ENCODE measurements at regions not wholly inside any gene's neighbourhood (a gene's known extent, or its start where the extent isn't known, plus 50 kb on each side); places are given as distances from the start of the nearest gene placed in this dataset.

- TF ChIP-seq CTCF (IDR thresholded peaks at IDR 0.05; ENCODE audit: unreplicated experiment) = no peak
- H3K36me3 Mint-ChIP-seq (ENCODE audit: low read depth, unreplicated experiment) = no peaks in the 10 kb centered on the region
- no peaks in the 10 kb centered on the region for H3K4me1 Mint-ChIP-seq (ENCODE audit: unreplicated experiment)
- H3K9me3 Mint-ChIP-seq (ENCODE audit: unreplicated experiment) = no peaks in the 10 kb centered on the region
- H3K27me3 Mint-ChIP-seq (ENCODE audit: unreplicated experiment) = no peaks in the 10 kb centered on the region
- no peak for DNase-seq (ENCODE audit: low spot score)
- no peak overlapping the region for H3K4me3 Mint-ChIP-seq (ENCODE audit: unreplicated experiment)
- no peak overlapping the region for H3K27ac Mint-ChIP-seq (ENCODE audit: unreplicated experiment)
These were observed 707.9 kb upstream of the UBE2E2 start for GRCh38 chr3:22495241-22495640.

- H3K27me3 Mint-ChIP-seq (ENCODE audit: unreplicated experiment) = no peaks in the 10 kb centered on the region
These were observed 707.3 kb upstream of the UBE2E2 start for GRCh38 chr3:22495791-22496190.

GRCh38 chr3:22496641-22497040 is 706.5 kb upstream of the UBE2E2 start:
- Mint-ChIP-seq H3K27me3 (ENCODE audit: unreplicated experiment) (no peaks in the 10 kb centered on the region), H3K9me3 (ENCODE audit: unreplicated experiment) (no peaks in the 10 kb centered on the region), H3K36me3 (ENCODE audit: low read depth, unreplicated experiment) (no peaks in the 10 kb centered on the region), H3K4me3 (ENCODE audit: unreplicated experiment) (no peak overlapping the region), H3K4me1 (ENCODE audit: unreplicated experiment) (no peaks in the 10 kb centered on the region), H3K27ac (ENCODE audit: unreplicated experiment) (no peak overlapping the region)
- no peak for TF ChIP-seq CTCF (IDR thresholded peaks at IDR 0.05; ENCODE audit: unreplicated experiment)
- no peak for DNase-seq (ENCODE audit: low spot score)

More at GRCh38 chr3:22495791-22496190, 707.3 kb upstream of the UBE2E2 start:
- H3K9me3 Mint-ChIP-seq (ENCODE audit: unreplicated experiment) = no peaks in the 10 kb centered on the region
- no peaks in the 10 kb centered on the region for H3K4me1 Mint-ChIP-seq (ENCODE audit: unreplicated experiment)
- H3K36me3 Mint-ChIP-seq (ENCODE audit: low read depth, unreplicated experiment) = no peaks in the 10 kb centered on the region
- no peak for DNase-seq (ENCODE audit: low spot score)
- TF ChIP-seq CTCF (IDR thresholded peaks at IDR 0.05; ENCODE audit: unreplicated experiment) = no peak
- H3K27ac Mint-ChIP-seq (ENCODE audit: unreplicated experiment) = no peak overlapping the region
- no peak overlapping the region for H3K4me3 Mint-ChIP-seq (ENCODE audit: unreplicated experiment)

GRCh38 chr3:22506871-22507270 is 696.3 kb upstream of the UBE2E2 start:
- no peak for TF ChIP-seq CTCF (IDR thresholded peaks at IDR 0.05; ENCODE audit: unreplicated experiment)
- Mint-ChIP-seq H3K4me3 (ENCODE audit: unreplicated experiment) (no peak overlapping the region), H3K27me3 (ENCODE audit: unreplicated experiment) (peaks cover 1% of the 10 kb centered on the region), H3K9me3 (ENCODE audit: unreplicated experiment) (no peaks in the 10 kb centered on the region), H3K27ac (ENCODE audit: unreplicated experiment) (no peak overlapping the region), H3K4me1 (ENCODE audit: unreplicated experiment) (no peaks in the 10 kb centered on the region), H3K36me3 (ENCODE audit: low read depth, unreplicated experiment) (no peaks in the 10 kb centered on the region)
- no peak for DNase-seq (ENCODE audit: low spot score)

GRCh38 chr3:22507709-22508108 is 695.4 kb upstream of the UBE2E2 start:
- Mint-ChIP-seq H3K36me3 (ENCODE audit: low read depth, unreplicated experiment) (no peaks in the 10 kb centered on the region), H3K4me1 (ENCODE audit: unreplicated experiment) (no peaks in the 10 kb centered on the region), H3K27ac (ENCODE audit: unreplicated experiment) (no peak overlapping the region), H3K27me3 (ENCODE audit: unreplicated experiment) (peaks cover 1% of the 10 kb centered on the region), H3K4me3 (ENCODE audit: unreplicated experiment) (no peak overlapping the region), H3K9me3 (ENCODE audit: unreplicated experiment) (no peaks in the 10 kb centered on the region)
- no peak for TF ChIP-seq CTCF (IDR thresholded peaks at IDR 0.05; ENCODE audit: unreplicated experiment)
- DNase-seq (ENCODE audit: low spot score) = no peak

Measured in endothelial cell (in vitro differentiated cells).